AG04449 (cell line): ENCODE measurements at regions not wholly inside any gene's neighbourhood (a gene's known extent, or its start where the extent isn't known, plus 50 kb on each side); places are given as distances from the start of the nearest gene placed in this dataset.

Experiments
- CTCF ChIA-PET: fragments of 350-600 bp; formaldehyde crosslinking; extraction: SDS; loops from one replicate; lab custom pipeline; 2021; ENCODE audit warnings: antibody characterized with exemption; lab: Yijun Ruan, JAX
- POLR2A ChIA-PET: fragments of 400-600, 350-600 bp; formaldehyde crosslinking; extraction: SDS; loops from one replicate; lab custom pipeline; 2020; ENCODE audit warnings: antibody characterized with exemption, inconsistent platforms; lab: Yijun Ruan, JAX
- DNase-seq: peaks from one replicate; pipeline ENCODE4 v3.0.0-alpha.2; 2010; ENCODE audit warnings: low read depth, low spot score
- H3K4me3 ChIP-seq: 2 replicates; pipeline ENCODE4 v1.5.1; 2011; ENCODE audit warnings: low read depth, mild to moderate bottlenecking, control low read depth, low read length
- CTCF ChIP-seq: IDR thresholded peaks from one replicate; pipeline ENCODE4 v1.5.1; 2011; ENCODE audit warnings: mild to moderate bottlenecking, moderate library complexity, low read length, control low read depth, inconsistent platforms; ENCODE audit not compliant: insufficient read depth; ENCODE audit errors: missing control alignments

GRCh38 chr5:167721926-167722440, 569.5 kb upstream of the WWC1 start:
- CTCF ChIA-PET: interaction anchor here (0.7 to 2.7 kb wide), 22 partner anchors 9 to 498 kb away, joined by 3 to 15 read pairs (median 4); no protein-coding TSS in a partner anchor
- DNase-seq: no peak
- POLR2A ChIA-PET: no interaction called here
- no peak for TF ChIP-seq CTCF
- H3K4me3 ChIP-seq: no peak overlapping the region

GRCh38 chr5:167723254-167723871, 568.1 kb upstream of the WWC1 start:
- no peak for DNase-seq
- no peak overlapping the region for H3K4me3 ChIP-seq
- POLR2A ChIA-PET: no interaction called here
- CTCF ChIA-PET: interaction anchor here (0.6 to 2.7 kb wide), 15 partner anchors 9 to 497 kb away, joined by 3 to 15 read pairs (median 4); no protein-coding TSS in a partner anchor
- TF ChIP-seq CTCF: peak; percentile 72

GRCh38 chr5:167725264-167725663, 566.2 kb upstream of the WWC1 start:
- H3K4me3 ChIP-seq: no peak overlapping the region
- TF ChIP-seq CTCF: no peak
- CTCF ChIA-PET: interaction anchor here (1.5 to 1.6 kb wide), 5 partner anchors 10 to 224 kb away, joined by 3 to 5 read pairs (median 3); no protein-coding TSS in a partner anchor

GRCh38 chr5:167725741-167726140, 565.7 kb upstream of the WWC1 start:
- ChIA-PET CTCF (interaction anchor here (0.9 to 1.6 kb wide), 6 partner anchors 10 to 224 kb away, joined by 3 to 5 read pairs (median 3); no protein-coding TSS in a partner anchor), POLR2A (no interaction called here)
- TF ChIP-seq CTCF: no peak
- no peak for DNase-seq
- no peak overlapping the region for H3K4me3 ChIP-seq

More at GRCh38 chr5:167725264-167725663, 566.2 kb upstream of the WWC1 start:
- DNase-seq: no peak
- POLR2A ChIA-PET: no interaction called here

- DNase-seq: no peak
- no peak for TF ChIP-seq CTCF
- H3K4me3 ChIP-seq: no peak overlapping the region
- CTCF ChIA-PET: interaction anchor here (0.7 to 1.6 kb wide), 6 partner anchors 15 to 263 kb away, joined by 3 to 4 read pairs (median 3); no protein-coding TSS in a partner anchor
- POLR2A ChIA-PET: interaction anchor here (1.0 kb wide), 1 partner anchor 88 kb away, joined by 4 read pairs; no protein-coding TSS in a partner anchor
Measured at GRCh38 chr5:167726642-167727041, 564.8 kb upstream of the WWC1 start.

GRCh38 chr5:167730121-167730520, 561.3 kb upstream of the WWC1 start:
- no peak for TF ChIP-seq CTCF
- peak; percentile 92 for DNase-seq
- ChIA-PET CTCF (interaction anchor here (0.6 to 2.2 kb wide), 8 partner anchors 8 to 490 kb away, joined by 3 to 5 read pairs (median 3); no protein-coding TSS in a partner anchor), POLR2A (interaction anchor here (0.6 to 1.2 kb wide), 5 partner anchors 14 to 849 kb away, joined by 3 to 4 read pairs (median 4); partner anchors contain the start of gene PANK3)
- no peak overlapping the region for H3K4me3 ChIP-seq
